CD4-positive, alpha-beta T cell (primary cell): ENCODE measurements at regions not wholly inside any gene's neighbourhood (a gene's known extent, or its start where the extent isn't known, plus 50 kb on each side); places are given as distances from the start of the nearest gene placed in this dataset.

ENCODE experiments used
- ATAC-seq: fragments of 200-7000 bp; cut with Tn5 transposase; one replicate; pipeline ENCODE4 v1.10.0; 2022; ENCODE audit warnings: mild to moderate bottlenecking; ENCODE audit not compliant: poor library complexity
- CTCF ChIA-PET: fragments of 350-600 bp; sonication (Branson Sonifier 250); formaldehyde crosslinking; loops from one replicate; lab custom pipeline; 2021; ENCODE audit warnings: antibody characterized with exemption, inconsistent platforms; lab: Charles Lee
- POLR2A ChIA-PET: fragments of 350-600 bp; sonication (Branson Sonifier 250); formaldehyde crosslinking; loops from one replicate; lab custom pipeline; 2021; ENCODE audit warnings: antibody characterized with exemption, inconsistent platforms; lab: Charles Lee
- DNase-seq, 14 experiments: peaks; one replicate each; pipeline ENCODE4 v3.0.0-alpha.2; 2013 to 2020; ENCODE audit warnings: mixed read lengths in 2 of 14
- H3K27ac ChIP-seq, 2 donors: one replicate each; pipeline versions ENCODE4 v1.5.1 to v1.7.0; 2013; ENCODE audit warnings: low read length in 2 of 2, low read depth in 1 of 2, mild to moderate bottlenecking in 1 of 2
- H3K27me3 ChIP-seq, 2 experiments: 1 replicate in 1 of 2; 2 replicates in 1 of 2; pipeline versions ENCODE4 v1.6.1 to v1.7.0; 2013; ENCODE audit warnings: low read length in 2 of 2, control low read depth in 1 of 2, mild to moderate bottlenecking in 1 of 2, moderate library complexity in 1 of 2; ENCODE audit not compliant: insufficient read depth in 2 of 2, control insufficient read depth in 1 of 2
- H3K36me3 ChIP-seq: one replicate; pipeline ENCODE4 v1.6.1; 2013; ENCODE audit warnings: low read length, control low read depth; ENCODE audit not compliant: insufficient read depth
- H3K4me1 ChIP-seq: one replicate; pipeline ENCODE4 v1.6.1; 2013; ENCODE audit warnings: low read length, control low read depth; ENCODE audit not compliant: insufficient read depth
- H3K4me3 ChIP-seq: one replicate; pipeline ENCODE4 v1.5.1; 2013; ENCODE audit warnings: mild to moderate bottlenecking, low read length, moderate library complexity
- H3K9me3 ChIP-seq, 2 experiments: 1 replicate in 1 of 2; 2 replicates in 1 of 2; pipeline versions ENCODE4 v1.6.1 to v1.7.0; 2013; ENCODE audit warnings: low read length in 2 of 2, mild to moderate bottlenecking in 2 of 2, control low read depth in 1 of 2, moderate library complexity in 1 of 2; ENCODE audit not compliant: control insufficient read depth in 1 of 2, insufficient read depth in 1 of 2
- H3K27ac Mint-ChIP-seq: one replicate; pipeline ENCODE4 v1.8.0; 2020; ENCODE audit warnings: mixed read lengths
- H3K27me3 Mint-ChIP-seq: one replicate; pipeline ENCODE4 v1.8.0; 2021; ENCODE audit warnings: mixed read lengths
- H3K36me3 Mint-ChIP-seq: one replicate; pipeline ENCODE4 v1.8.0; 2021; ENCODE audit warnings: low read depth, mixed read lengths
- H3K4me1 Mint-ChIP-seq: one replicate; pipeline ENCODE4 v1.8.0; 2021; ENCODE audit warnings: low read depth, mixed read lengths
- H3K4me3 Mint-ChIP-seq: one replicate; pipeline ENCODE4 v1.8.0; 2020; ENCODE audit warnings: mild to moderate bottlenecking, mixed read lengths
- H3K9me3 Mint-ChIP-seq: one replicate; pipeline ENCODE4 v1.8.0; 2020; ENCODE audit warnings: mixed read lengths
- intact Hi-C, 2 experiments: fragments of 100-400 bp; cut with DNase I in 1 of 2; cut with micrococcal nuclease in 1 of 2; formaldehyde crosslinking; loops; one replicate each; pipeline versions ENCODE4 v1.15.1 to v1.9.0; 2023 to 2025; cut with DNase I, micrococcal nuclease
- TF ChIP-seq, protein P1 (sequence below): fragments of 200-600 bp; IDR thresholded peaks from one replicate; pipeline ENCODE4 v1.8.0; 2022; ENCODE audit warnings: antibody characterized with exemption, mild to moderate bottlenecking

DNA sequence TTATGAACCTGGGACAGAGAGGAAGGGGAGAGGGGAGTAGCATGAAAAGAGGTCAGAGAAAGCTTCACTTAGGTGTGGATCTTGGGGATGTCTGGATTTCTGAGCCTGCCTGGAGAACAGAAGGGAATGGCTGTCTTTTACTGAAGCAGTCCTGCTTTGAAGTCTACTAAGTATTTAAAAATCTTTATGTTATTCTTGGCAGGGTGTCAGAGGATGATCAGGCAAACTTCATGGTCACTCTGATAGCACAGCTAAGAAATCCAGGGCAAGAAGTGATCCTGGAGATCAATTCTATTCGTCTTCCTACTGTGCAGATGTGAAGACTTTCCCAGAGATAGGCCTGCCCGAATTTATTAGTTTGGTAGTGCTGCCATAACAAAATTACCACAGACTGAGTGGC, 464.4 kb upstream of the BOD1L1 start:
- Mint-ChIP-seq H3K27me3 (no peaks in the 10 kb centered on the region), H3K4me1 (no peaks in the 10 kb centered on the region), H3K4me3 (no peak overlapping the region), H3K36me3 (no peaks in the 10 kb centered on the region), H3K27ac (no peak overlapping the region), H3K9me3 (no peaks in the 10 kb centered on the region)
- intact Hi-C loops, result no loop called here
- Histone ChIP-seq H3K4me3 (no peak overlapping the region), H3K4me1 (no peaks in the 10 kb centered on the region), H3K27me3 (no peaks in the 10 kb centered on the region), H3K9me3 (no peaks in the 10 kb centered on the region), H3K36me3 (no peaks in the 10 kb centered on the region), H3K27ac (no peak overlapping the region)
- DNase-seq, result no peak
- ChIA-PET CTCF (no interaction called here), POLR2A (no interaction called here)
- ATAC-seq, result no peak
- TF ChIP-seq, protein P1, sequence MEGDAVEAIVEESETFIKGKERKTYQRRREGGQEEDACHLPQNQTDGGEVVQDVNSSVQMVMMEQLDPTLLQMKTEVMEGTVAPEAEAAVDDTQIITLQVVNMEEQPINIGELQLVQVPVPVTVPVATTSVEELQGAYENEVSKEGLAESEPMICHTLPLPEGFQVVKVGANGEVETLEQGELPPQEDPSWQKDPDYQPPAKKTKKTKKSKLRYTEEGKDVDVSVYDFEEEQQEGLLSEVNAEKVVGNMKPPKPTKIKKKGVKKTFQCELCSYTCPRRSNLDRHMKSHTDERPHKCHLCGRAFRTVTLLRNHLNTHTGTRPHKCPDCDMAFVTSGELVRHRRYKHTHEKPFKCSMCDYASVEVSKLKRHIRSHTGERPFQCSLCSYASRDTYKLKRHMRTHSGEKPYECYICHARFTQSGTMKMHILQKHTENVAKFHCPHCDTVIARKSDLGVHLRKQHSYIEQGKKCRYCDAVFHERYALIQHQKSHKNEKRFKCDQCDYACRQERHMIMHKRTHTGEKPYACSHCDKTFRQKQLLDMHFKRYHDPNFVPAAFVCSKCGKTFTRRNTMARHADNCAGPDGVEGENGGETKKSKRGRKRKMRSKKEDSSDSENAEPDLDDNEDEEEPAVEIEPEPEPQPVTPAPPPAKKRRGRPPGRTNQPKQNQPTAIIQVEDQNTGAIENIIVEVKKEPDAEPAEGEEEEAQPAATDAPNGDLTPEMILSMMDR, result no peak

DNA sequence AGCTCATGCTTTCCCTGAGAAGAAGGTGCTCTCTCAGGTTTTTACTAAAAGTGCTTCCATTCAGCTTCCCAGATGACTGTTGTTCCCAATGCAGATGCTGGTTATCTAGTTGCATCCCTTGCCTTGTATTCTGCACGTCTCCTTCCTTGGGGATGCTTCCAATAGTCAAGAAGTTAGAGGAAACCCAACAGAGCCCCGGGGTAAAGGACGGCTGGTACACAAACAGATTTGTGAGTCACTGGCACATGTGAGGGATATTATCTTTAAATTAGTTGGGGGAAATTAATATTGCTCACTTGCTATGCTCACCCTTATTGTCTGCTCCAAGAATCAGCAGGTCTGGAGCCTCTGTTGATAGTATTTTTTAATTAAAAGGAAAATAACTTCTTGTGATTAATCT, 465.2 kb upstream of the BOD1L1 start:
- TF ChIP-seq, protein P1, result no peak
- intact Hi-C loops, result no loop called here
- Histone ChIP-seq H3K27me3 (no peaks in the 10 kb centered on the region), H3K4me1 (no peaks in the 10 kb centered on the region), H3K27ac (no peak overlapping the region), H3K9me3 (no peaks in the 10 kb centered on the region), H3K4me3 (no peak overlapping the region), H3K36me3 (no peaks in the 10 kb centered on the region)
- ChIA-PET POLR2A (no interaction called here), CTCF (no interaction called here)
- DNase-seq, result no peak
- H3K27me3 Mint-ChIP-seq, result no peaks in the 10 kb centered on the region
- no peak overlapping the region for H3K27ac Mint-ChIP-seq
- H3K4me3 Mint-ChIP-seq, result no peak overlapping the region
- ATAC-seq, result no peak
- no peaks in the 10 kb centered on the region for H3K36me3 Mint-ChIP-seq
- H3K9me3 Mint-ChIP-seq, result no peaks in the 10 kb centered on the region
- no peaks in the 10 kb centered on the region for H3K4me1 Mint-ChIP-seq

DNA sequence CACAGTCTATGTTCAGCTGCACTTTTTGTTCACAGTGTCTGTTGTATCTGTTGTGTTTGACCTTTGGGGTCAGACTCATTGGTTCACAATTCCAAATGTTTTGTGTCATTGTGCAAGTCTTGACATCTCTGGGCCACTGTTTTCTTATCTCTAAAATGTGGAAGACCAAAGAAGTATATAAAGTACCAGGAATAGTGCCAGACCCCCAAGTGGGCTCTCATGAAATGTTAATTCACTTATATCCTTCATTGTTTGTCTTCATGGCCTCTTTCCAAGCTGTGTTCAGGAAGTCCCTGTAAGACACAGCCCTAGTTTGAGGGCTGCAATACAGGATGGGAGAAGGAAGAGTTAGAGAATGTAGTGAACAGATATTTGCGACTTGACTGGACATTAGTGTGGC, 468.3 kb upstream of the BOD1L1 start:
- H3K36me3 Mint-ChIP-seq, result no peaks in the 10 kb centered on the region
- no peaks in the 10 kb centered on the region for H3K36me3 ChIP-seq
- DNase-seq (no peak), ATAC-seq (no peak)
- no peaks in the 10 kb centered on the region for H3K9me3 Mint-ChIP-seq
- no peak overlapping the region for H3K27ac Mint-ChIP-seq
- intact Hi-C loops, result no loop called here
- no peaks in the 10 kb centered on the region for H3K4me1 ChIP-seq
- H3K27ac ChIP-seq, result no peak overlapping the region
- no peaks in the 10 kb centered on the region for H3K9me3 ChIP-seq
- H3K27me3 Mint-ChIP-seq, result no peaks in the 10 kb centered on the region
- H3K4me3 ChIP-seq, result no peak overlapping the region
- no peak overlapping the region for H3K4me3 Mint-ChIP-seq
- H3K4me1 Mint-ChIP-seq, result no peaks in the 10 kb centered on the region
- H3K27me3 ChIP-seq, result no peaks in the 10 kb centered on the region
- ChIA-PET CTCF (no interaction called here), POLR2A (no interaction called here)
- TF ChIP-seq, protein P1, result no peak
